Stomach (tissue), 8 donors: ENCODE measurements at regions not wholly inside any gene's neighbourhood (a gene's known extent, or its start where the extent isn't known, plus 50 kb on each side); places are given as distances from the start of the nearest gene placed in this dataset.
A peak's percentile ranks its signal among the peaks of the same experiment; 100 is the strongest.

Experiments used
- DNase-seq, 2 donors: peaks; one replicate each; pipeline versions ENCODE4 v3.0.0 to v3.0.0-alpha.2; 2013 to 2019
- H3K27ac ChIP-seq, 5 donors: fragments of 200-600 bp in 4 of 5; sonication (generic) in 4 of 5; one replicate each; pipeline ENCODE4 v1.5.1; 2013 to 2019; ENCODE audit warnings: mild to moderate bottlenecking in 1 of 5, moderate library complexity in 1 of 5
- H3K27me3 ChIP-seq, 3 donors: fragments of 200-600 bp; sonication (generic); one replicate each; pipeline ENCODE4 v1.5.1; 2017 to 2019; ENCODE audit warnings: mixed run types in 1 of 3
- H3K36me3 ChIP-seq, 4 donors: fragments of 200-600 bp; sonication (generic); 1 replicate in 3 of 4; 2 replicates in 1 of 4; pipeline ENCODE4 v1.5.1; 2016 to 2019
- H3K4me1 ChIP-seq, 4 donors: fragments of 200-600 bp; sonication (generic); one replicate each; pipeline ENCODE4 v1.5.1; 2016 to 2019
- H3K4me3 ChIP-seq, 4 donors: fragments of 200-600 bp; sonication (generic) in 3 of 4; one replicate each; pipeline ENCODE4 v1.5.1; 2016 to 2019; ENCODE audit warnings: mild to moderate bottlenecking in 1 of 4
- H3K9me3 ChIP-seq, 4 donors: fragments of 200-600 bp; sonication (generic); one replicate each; pipeline ENCODE4 v1.5.1; 2016 to 2019
- EP300 ChIP-seq: sonication (generic); formaldehyde crosslinking; IDR thresholded peaks from one replicate; pipeline ENCODE4 v1.6.1; 2017; ENCODE audit warnings: antibody characterized with exemption
- POLR2A ChIP-seq, 4 donors: fragments of 450-650 bp; IDR thresholded peaks; one replicate each; pipeline ENCODE4 v1.6.1; 2016; ENCODE audit warnings: antibody characterized with exemption in 4 of 4, control low read depth in 2 of 4, mild to moderate bottlenecking in 1 of 4, moderate library complexity in 1 of 4
- POLR2AphosphoS5 ChIP-seq, 3 donors: sonication (generic); formaldehyde crosslinking; IDR thresholded peaks; one replicate each; pipeline ENCODE4 v1.6.1; 2016; ENCODE audit warnings: antibody characterized with exemption in 3 of 3
- WGBS, 5 donors: extraction: QIAGEN DNeasy Blood & Tissue Kit in 3 of 5; methylation state at CpG; one replicate each; pipeline versions ENCODE4 v1.1.5 to v1.1.7; 2013 to 2018; 5-methylcytosine and 5-hydroxymethylcytosine counted together
- intact Hi-C: fragments of 100-400 bp; cut with DNase I; formaldehyde crosslinking; loops from one replicate; pipeline ENCODE4 v1.15.1; 2023; ENCODE audit warnings: low total_unique reads
- TF ChIP-seq, protein P1 (sequence below), 7 experiments: fragments of 450-650 bp in 4 of 7; fragments of 200-600 bp in 3 of 7; sonication (generic) in 3 of 7; IDR thresholded peaks; one replicate each; pipeline ENCODE4 v1.5.1; 2016 to 2019; ENCODE audit warnings: antibody characterized with exemption in 7 of 7, control low read depth in 2 of 7, mild to moderate bottlenecking in 1 of 7
- donor health status: healthy with polysubstance abuse.
- donor health status: Bipolar disorder and iron deficiency.
- donor health status: healthy.

- TF ChIP-seq EP300 (no peak), POLR2A (IDR thresholded peaks at IDR 0.05) (no peak), POLR2AphosphoS5 (IDR thresholded peaks at IDR 0.05) (no peak)
- TF ChIP-seq, protein P1, sequence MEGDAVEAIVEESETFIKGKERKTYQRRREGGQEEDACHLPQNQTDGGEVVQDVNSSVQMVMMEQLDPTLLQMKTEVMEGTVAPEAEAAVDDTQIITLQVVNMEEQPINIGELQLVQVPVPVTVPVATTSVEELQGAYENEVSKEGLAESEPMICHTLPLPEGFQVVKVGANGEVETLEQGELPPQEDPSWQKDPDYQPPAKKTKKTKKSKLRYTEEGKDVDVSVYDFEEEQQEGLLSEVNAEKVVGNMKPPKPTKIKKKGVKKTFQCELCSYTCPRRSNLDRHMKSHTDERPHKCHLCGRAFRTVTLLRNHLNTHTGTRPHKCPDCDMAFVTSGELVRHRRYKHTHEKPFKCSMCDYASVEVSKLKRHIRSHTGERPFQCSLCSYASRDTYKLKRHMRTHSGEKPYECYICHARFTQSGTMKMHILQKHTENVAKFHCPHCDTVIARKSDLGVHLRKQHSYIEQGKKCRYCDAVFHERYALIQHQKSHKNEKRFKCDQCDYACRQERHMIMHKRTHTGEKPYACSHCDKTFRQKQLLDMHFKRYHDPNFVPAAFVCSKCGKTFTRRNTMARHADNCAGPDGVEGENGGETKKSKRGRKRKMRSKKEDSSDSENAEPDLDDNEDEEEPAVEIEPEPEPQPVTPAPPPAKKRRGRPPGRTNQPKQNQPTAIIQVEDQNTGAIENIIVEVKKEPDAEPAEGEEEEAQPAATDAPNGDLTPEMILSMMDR (IDR thresholded peaks at IDR 0.05): no peak
- H3K4me1 ChIP-seq: no peaks in the 10 kb centered on the region
- no peaks in the 10 kb centered on the region for H3K9me3 ChIP-seq
- no peaks in the 10 kb centered on the region for H3K27me3 ChIP-seq
- H3K27ac ChIP-seq: no peak overlapping the region
- peak in 1 of 2 donors; percentile 10 for DNase-seq
- intact Hi-C loops: no loop called here
- WGBS, 5 donors: 41 to 61% (median 58%) methylated on average over 5 of the region's 5 CpGs
- H3K4me3 ChIP-seq: no peak overlapping the region
- no peaks in the 10 kb centered on the region for H3K36me3 ChIP-seq
Observed at GRCh38 chr13:68369739-68370138, 1139.6 kb upstream of the PCDH9 start.

GRCh38 chr13:68368922-68369321 is 1138.8 kb upstream of the PCDH9 start:
- intact Hi-C loops: no loop called here

DNA sequence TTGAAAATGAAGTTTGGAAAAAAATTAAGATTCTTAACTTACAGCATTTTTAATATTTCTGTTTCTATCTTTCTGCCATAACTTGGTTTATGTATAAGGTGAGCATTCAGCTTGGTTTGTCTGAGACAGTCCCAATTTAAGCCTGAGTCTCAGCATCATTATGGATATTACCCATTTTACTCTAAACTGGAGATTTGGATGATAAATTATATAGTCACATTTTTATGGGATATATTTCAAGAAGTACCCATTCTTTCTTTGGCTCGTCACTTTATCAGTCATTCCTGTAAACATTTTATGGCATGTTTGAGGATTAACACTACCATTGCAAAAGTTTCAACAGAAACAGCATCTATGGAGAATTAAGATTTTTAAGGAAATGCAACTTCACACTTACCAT is 1129.0 kb upstream of the PCDH9 start:
- intact Hi-C loops: no loop called here
- DNase-seq: no peak
- no peak overlapping the region for H3K4me3 ChIP-seq
- H3K4me1 ChIP-seq: no peaks in the 10 kb centered on the region
- TF ChIP-seq POLR2AphosphoS5 (IDR thresholded peaks at IDR 0.05) (no peak), POLR2A (IDR thresholded peaks at IDR 0.05) (no peak), EP300 (no peak)
- TF ChIP-seq, protein P1 (IDR thresholded peaks at IDR 0.05): no peak
- H3K27ac ChIP-seq: no peak overlapping the region
- H3K9me3 ChIP-seq: no peaks in the 10 kb centered on the region
- H3K36me3 ChIP-seq: no peaks in the 10 kb centered on the region
- WGBS, 5 donors: 52 to 59% (median 56%) methylated on average over 1 of the region's 1 CpG
- no peaks in the 10 kb centered on the region for H3K27me3 ChIP-seq

More at GRCh38 chr13:68368922-68369321, 1138.8 kb upstream of the PCDH9 start:
- H3K27me3 ChIP-seq: no peaks in the 10 kb centered on the region
- TF ChIP-seq, protein P1 (IDR thresholded peaks at IDR 0.05): no peak
- TF ChIP-seq POLR2AphosphoS5 (IDR thresholded peaks at IDR 0.05): no peak
- TF ChIP-seq EP300: no peak
- no peak for TF ChIP-seq POLR2A (IDR thresholded peaks at IDR 0.05)
- no peaks in the 10 kb centered on the region for H3K9me3 ChIP-seq
- H3K36me3 ChIP-seq: no peaks in the 10 kb centered on the region
- no peak overlapping the region for H3K4me3 ChIP-seq
- peak in 1 of 2 donors; percentile 1 for DNase-seq
- H3K27ac ChIP-seq: no peak overlapping the region
- H3K4me1 ChIP-seq: no peaks in the 10 kb centered on the region
- 37 to 49% (median 42%) methylated on average over 2 of the region's 2 CpGs for WGBS, 5 donors

GRCh38 chr13:68358294-68358705 is 1128.2 kb upstream of the PCDH9 start:
- H3K27ac ChIP-seq: no peak overlapping the region
- no peaks in the 10 kb centered on the region for H3K36me3 ChIP-seq
- no peak for TF ChIP-seq EP300
- TF ChIP-seq, protein P1 (IDR thresholded peaks at IDR 0.05): no peak
- TF ChIP-seq POLR2A (IDR thresholded peaks at IDR 0.05): no peak
- no peak for TF ChIP-seq POLR2AphosphoS5 (IDR thresholded peaks at IDR 0.05)
- intact Hi-C loops: no loop called here
- DNase-seq: no peak
- H3K9me3 ChIP-seq: no peaks in the 10 kb centered on the region
- H3K27me3 ChIP-seq: no peaks in the 10 kb centered on the region
- no peaks in the 10 kb centered on the region for H3K4me1 ChIP-seq
- H3K4me3 ChIP-seq: no peak overlapping the region
- WGBS, 5 donors: 71 to 81% (median 74%) methylated on average over 2 of the region's 2 CpGs
